SJSA1 (cell line): ENCODE measurements at regions not wholly inside any gene's neighbourhood (a gene's known extent, or its start where the extent isn't known, plus 50 kb on each side); places are given as distances from the start of the nearest gene placed in this dataset.

Experiments
- DNase-seq, 2 experiments: peaks; one replicate each; pipeline ENCODE4 v3.0.0-alpha.2; 2015 to 2020; ENCODE audit warnings: low spot score in 2 of 2, low read depth in 1 of 2
- H3K27ac ChIP-seq: fragments of 250-450 bp; sonication (Bioruptor Pico); 2 replicates; pipeline ENCODE4 v1.5.1; 2020; ENCODE audit warnings: mild to moderate bottlenecking, moderate library complexity
- H3K27me3 ChIP-seq: fragments of 250-450 bp; sonication (Bioruptor Pico); replicated peaks from 2 replicates; pipeline ENCODE4 v1.5.1; 2020; ENCODE audit warnings: mild to moderate bottlenecking, moderate library complexity
- H3K36me3 ChIP-seq: fragments of 250-450 bp; sonication (Bioruptor Pico); 2 replicates; pipeline ENCODE4 v1.5.1; 2020; ENCODE audit warnings: mild to moderate bottlenecking
- H3K4me1 ChIP-seq: fragments of 250-450 bp; sonication (Bioruptor Pico); replicated peaks from 2 replicates; pipeline ENCODE4 v1.6.1; 2021; ENCODE audit warnings: mild to moderate bottlenecking
- H3K4me3 ChIP-seq: fragments of 250-450 bp; sonication (Bioruptor Pico); 2 replicates; pipeline ENCODE4 v1.5.1; 2020; ENCODE audit warnings: mild to moderate bottlenecking
- H3K9me3 ChIP-seq: fragments of 250-450 bp; sonication (Bioruptor Pico); replicated peaks from 2 replicates; pipeline ENCODE4 v1.5.1; 2020; ENCODE audit warnings: mild to moderate bottlenecking

- no peak overlapping the region for H3K4me3 ChIP-seq
- no peak overlapping the region for H3K27ac ChIP-seq
- H3K9me3 ChIP-seq: no peaks in the 10 kb centered on the region
- H3K36me3 ChIP-seq: no peaks in the 10 kb centered on the region
- DNase-seq: no peak
- H3K4me1 ChIP-seq: no peaks in the 10 kb centered on the region
- no peaks in the 10 kb centered on the region for H3K27me3 ChIP-seq
Observed at GRCh38 chr13:76751278-76751677, 134.9 kb downstream of the KCTD12 start.

- Histone ChIP-seq H3K4me3 (no peak overlapping the region), H3K27ac (no peak overlapping the region)
- DNase-seq: no peak
Observed at GRCh38 chr13:76750126-76750525, 136.1 kb downstream of the KCTD12 start.

DNA sequence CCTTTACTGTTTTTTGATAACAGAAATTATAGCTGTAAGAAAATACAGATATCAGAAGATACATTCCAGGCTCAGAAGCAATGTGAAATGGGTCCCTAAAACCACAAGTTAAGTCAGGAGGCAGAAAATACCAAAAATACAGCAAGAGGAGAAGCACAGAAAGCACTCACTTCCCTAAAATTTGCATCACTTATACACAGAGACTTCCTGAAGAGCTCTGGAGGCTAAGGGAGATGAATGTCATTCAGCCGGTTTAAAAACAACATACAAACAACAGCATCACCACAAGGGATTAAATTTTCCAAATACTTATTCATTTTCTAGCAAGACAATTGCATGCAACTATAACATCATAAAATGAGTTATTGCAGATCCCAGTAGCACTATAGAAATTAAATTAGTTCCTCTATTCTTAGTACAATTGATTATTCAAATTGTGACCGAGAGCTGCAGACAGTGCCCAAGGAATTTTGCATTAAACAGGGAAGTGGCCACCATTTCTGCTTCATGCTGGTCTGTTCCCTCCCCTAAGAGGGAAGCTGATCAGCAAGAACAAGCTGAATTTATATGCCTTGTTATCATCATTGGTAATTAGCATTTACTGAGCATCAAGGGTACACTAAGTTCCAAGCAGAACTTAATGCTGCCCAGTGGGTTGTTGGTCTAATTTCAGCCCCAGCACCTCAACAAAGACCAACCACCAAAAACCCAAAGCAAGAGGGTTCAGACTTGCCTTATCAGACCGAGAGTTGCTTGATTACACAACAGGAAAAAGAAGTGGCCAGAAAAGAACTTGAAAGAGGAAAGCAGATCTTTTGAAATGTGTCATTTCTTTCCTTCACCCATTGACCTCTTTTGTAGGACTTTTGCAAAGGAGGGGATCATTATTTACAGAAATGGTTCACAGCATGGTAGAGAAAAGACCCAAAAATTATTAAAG is 140.7 kb downstream of the KCTD12 start:
- H3K27me3 ChIP-seq: no peaks in the 10 kb centered on the region
- H3K4me3 ChIP-seq: no peak overlapping the region
- no peak for DNase-seq
- no peaks in the 10 kb centered on the region for H3K4me1 ChIP-seq
- H3K9me3 ChIP-seq: 0 out of 2 replicates have a peak, but pooled peaks cover 3% of the 10 kb centered on the region
- no peaks in the 10 kb centered on the region for H3K36me3 ChIP-seq
- H3K27ac ChIP-seq: no peak overlapping the region

More at GRCh38 chr13:76750126-76750525, 136.1 kb downstream of the KCTD12 start:
- Histone ChIP-seq H3K36me3 (no peaks in the 10 kb centered on the region), H3K9me3 (no peaks in the 10 kb centered on the region), H3K4me1 (no peaks in the 10 kb centered on the region), H3K27me3 (no peaks in the 10 kb centered on the region)

- Histone ChIP-seq H3K9me3 (0 out of 2 replicates have a peak, but pooled peaks cover 3% of the 10 kb centered on the region), H3K4me3 (no peak overlapping the region), H3K4me1 (no peaks in the 10 kb centered on the region), H3K27me3 (no peaks in the 10 kb centered on the region), H3K36me3 (no peaks in the 10 kb centered on the region), H3K27ac (no peak overlapping the region)
- no peak for DNase-seq
Observed at GRCh38 chr13:76741624-76742023, 144.6 kb downstream of the KCTD12 start.

DNA sequence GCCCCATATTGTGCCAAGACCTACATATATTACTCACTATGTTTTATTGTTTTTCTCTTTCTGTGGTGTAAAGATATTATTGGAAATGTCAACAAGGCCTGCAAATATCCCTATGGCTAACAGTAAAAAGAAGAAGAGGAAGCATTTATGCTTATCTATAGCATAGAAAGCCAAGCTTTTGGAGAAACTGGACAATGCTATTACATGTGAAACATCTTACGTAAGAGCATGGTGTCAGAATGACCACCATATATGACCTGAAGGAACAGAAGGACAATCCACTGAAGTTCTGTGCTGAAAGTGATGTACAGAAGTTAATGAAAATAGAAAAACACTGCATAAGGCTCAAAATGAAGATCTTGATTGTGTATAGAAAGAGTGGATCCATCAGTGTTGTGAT is 145.2 kb downstream of the KCTD12 start:
- no peak for DNase-seq
- Histone ChIP-seq H3K36me3 (no peaks in the 10 kb centered on the region), H3K4me1 (no peaks in the 10 kb centered on the region), H3K27ac (no peak overlapping the region), H3K9me3 (0 out of 2 replicates have a peak, but pooled peaks cover 3% of the 10 kb centered on the region), H3K4me3 (no peak overlapping the region), H3K27me3 (no peaks in the 10 kb centered on the region)

- H3K4me3 ChIP-seq: no peak overlapping the region
- no peak overlapping the region for H3K27ac ChIP-seq
- no peak for DNase-seq
- no peaks in the 10 kb centered on the region for H3K36me3 ChIP-seq
- no peaks in the 10 kb centered on the region for H3K27me3 ChIP-seq
- H3K4me1 ChIP-seq: no peaks in the 10 kb centered on the region
- H3K9me3 ChIP-seq: 0 out of 2 replicates have a peak, but pooled peaks cover 3% of the 10 kb centered on the region
Observed at GRCh38 chr13:76738616-76739015, 147.6 kb downstream of the KCTD12 start.

- H3K36me3 ChIP-seq: no peaks in the 10 kb centered on the region
- no peak for DNase-seq
- no peak overlapping the region for H3K4me3 ChIP-seq
- no peak overlapping the region for H3K27ac ChIP-seq
- H3K4me1 ChIP-seq: no peaks in the 10 kb centered on the region
- 0 out of 2 replicates have a peak, but pooled peaks cover 3% of the 10 kb centered on the region for H3K9me3 ChIP-seq
- no peaks in the 10 kb centered on the region for H3K27me3 ChIP-seq
Observed at GRCh38 chr13:76737526-76737925, 148.7 kb downstream of the KCTD12 start.

GRCh38 chr13:76735641-76736040 is 150.6 kb downstream of the KCTD12 start:
- no peaks in the 10 kb centered on the region for H3K9me3 ChIP-seq
- H3K27ac ChIP-seq: no peak overlapping the region
- no peaks in the 10 kb centered on the region for H3K4me1 ChIP-seq
- no peaks in the 10 kb centered on the region for H3K36me3 ChIP-seq
- no peaks in the 10 kb centered on the region for H3K27me3 ChIP-seq
- H3K4me3 ChIP-seq: no peak overlapping the region
- no peak for DNase-seq

GRCh38 chr13:76733671-76734070 is 152.5 kb downstream of the KCTD12 start:
- Histone ChIP-seq H3K4me3 (no peak overlapping the region), H3K27me3 (no peaks in the 10 kb centered on the region), H3K9me3 (no peaks in the 10 kb centered on the region), H3K27ac (no peak overlapping the region), H3K36me3 (no peaks in the 10 kb centered on the region), H3K4me1 (peaks cover 9% of the 10 kb centered on the region)
- DNase-seq: no peak

DNA sequence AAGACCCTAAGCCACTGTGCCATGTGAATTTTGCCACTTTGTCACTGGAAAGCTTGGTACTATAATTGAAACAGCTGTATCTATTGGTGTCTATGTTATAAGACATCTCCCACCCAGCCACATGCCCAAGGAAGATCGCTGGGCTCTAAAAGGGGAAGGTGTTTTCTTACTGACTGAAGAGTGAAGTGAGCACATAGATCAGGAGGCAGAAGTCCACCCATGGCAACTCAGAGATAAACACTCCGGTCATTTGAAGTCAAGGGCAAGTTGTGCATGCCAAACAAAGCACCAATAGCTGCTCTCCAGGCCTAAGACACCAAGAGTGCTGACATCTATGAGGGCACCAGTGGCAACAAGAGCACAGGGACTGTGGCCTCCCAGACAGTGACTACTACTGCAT is 153.8 kb downstream of the KCTD12 start:
- Histone ChIP-seq H3K27me3 (no peaks in the 10 kb centered on the region), H3K27ac (no peak overlapping the region), H3K4me3 (no peak overlapping the region), H3K4me1 (peaks cover 9% of the 10 kb centered on the region), H3K36me3 (no peaks in the 10 kb centered on the region), H3K9me3 (no peaks in the 10 kb centered on the region)
- no peak for DNase-seq

DNA sequence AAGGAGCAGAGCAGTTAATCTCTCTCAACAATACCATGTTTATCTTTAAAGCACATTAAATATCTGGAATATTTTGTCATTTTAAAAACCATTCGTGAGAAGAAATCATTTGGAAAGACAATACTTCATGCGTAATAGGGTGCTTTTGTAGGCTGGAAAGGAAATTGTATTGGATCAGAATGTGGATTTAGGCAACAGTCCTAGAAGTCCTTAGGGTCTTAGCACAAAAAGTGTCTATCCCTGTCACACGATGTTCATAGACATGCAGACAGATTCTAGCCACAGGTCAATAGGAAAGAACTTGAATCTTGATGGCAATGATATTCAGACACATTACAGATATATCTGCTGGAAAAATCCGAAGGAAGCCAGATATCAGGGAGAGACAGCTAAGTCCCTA is 156.0 kb downstream of the KCTD12 start:
- no peaks in the 10 kb centered on the region for H3K36me3 ChIP-seq
- H3K27me3 ChIP-seq: no peaks in the 10 kb centered on the region
- H3K9me3 ChIP-seq: no peaks in the 10 kb centered on the region
- H3K4me3 ChIP-seq: no peak overlapping the region
- H3K27ac ChIP-seq: no peak overlapping the region
- peaks cover 16% of the 10 kb centered on the region for H3K4me1 ChIP-seq
- DNase-seq: peak in 1 of 2 experiments; percentile 15

- no peak for DNase-seq
- Histone ChIP-seq H3K27ac (no peak overlapping the region), H3K4me3 (no peak overlapping the region), H3K27me3 (no peaks in the 10 kb centered on the region), H3K9me3 (no peaks in the 10 kb centered on the region), H3K36me3 (no peaks in the 10 kb centered on the region), H3K4me1 (peaks cover 20% of the 10 kb centered on the region)
Observed at GRCh38 chr13:76729691-76730090, 156.5 kb downstream of the KCTD12 start.

- H3K36me3 ChIP-seq: no peaks in the 10 kb centered on the region
- H3K27ac ChIP-seq: no peak overlapping the region
- no peak overlapping the region for H3K4me3 ChIP-seq
- no peak for DNase-seq
- no peaks in the 10 kb centered on the region for H3K9me3 ChIP-seq
- no peaks in the 10 kb centered on the region for H3K27me3 ChIP-seq
- peaks cover 44% of the 10 kb centered on the region for H3K4me1 ChIP-seq
Observed at GRCh38 chr13:76725896-76726295, 160.3 kb downstream of the KCTD12 start.

- H3K4me1 ChIP-seq: peaks cover 40% of the 10 kb centered on the region
- H3K36me3 ChIP-seq: no peaks in the 10 kb centered on the region
- H3K9me3 ChIP-seq: no peaks in the 10 kb centered on the region
- DNase-seq: peak in 1 of 2 experiments; percentile 47
- H3K27me3 ChIP-seq: no peaks in the 10 kb centered on the region
- no peak overlapping the region for H3K4me3 ChIP-seq
- peak overlapping the region; percentile 93 for H3K27ac ChIP-seq
Observed at GRCh38 chr13:76725211-76725610, 161.0 kb downstream of the KCTD12 start.
